Omental fat pad (tissue), 3 donors: ENCODE measurements at regions not wholly inside any gene's neighbourhood (a gene's known extent, or its start where the extent isn't known, plus 50 kb on each side); places are given as distances from the start of the nearest gene placed in this dataset.

Source experiments
- ATAC-seq: fragments of 150-250 bp; one replicate; pipeline ENCODE4 v1.9.1; 2016; ENCODE audit warnings: mild to moderate bottlenecking, moderate library complexity; ENCODE audit not compliant: low FRiP score
- DNase-seq: peaks from one replicate; pipeline ENCODE4 v3.0.0-alpha.2; 2019; ENCODE audit warnings: low spot score
- TF ChIP-seq, protein P1 (sequence below), 3 donors: fragments of 450-650 bp; IDR thresholded peaks; one replicate each; pipeline ENCODE4 v1.5.1; 2016 to 2017; ENCODE audit warnings: antibody characterized with exemption in 3 of 3, mild to moderate bottlenecking in 3 of 3, moderate library complexity in 2 of 3

DNA sequence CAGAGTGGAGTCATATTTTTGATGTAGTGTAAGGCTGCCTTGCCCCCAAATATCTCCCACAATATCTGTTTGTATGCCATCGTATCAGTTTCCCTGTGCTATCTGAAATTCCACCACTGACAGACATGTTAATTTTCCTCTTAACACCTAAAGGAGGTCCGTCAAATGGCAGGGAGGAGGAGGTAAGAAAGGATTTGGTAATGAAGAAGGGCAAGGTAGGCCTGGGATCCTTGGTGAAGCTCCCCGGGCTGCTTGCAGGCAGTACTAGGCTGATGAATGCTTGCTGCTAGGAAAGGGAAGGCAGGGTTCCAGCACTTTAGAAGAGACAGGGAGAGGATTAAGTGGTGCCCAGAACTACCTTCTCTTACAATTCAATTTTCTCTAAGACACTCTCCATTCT is 402.4 kb upstream of the ZP4 start:
- no peak for ATAC-seq
- TF ChIP-seq, protein P1, sequence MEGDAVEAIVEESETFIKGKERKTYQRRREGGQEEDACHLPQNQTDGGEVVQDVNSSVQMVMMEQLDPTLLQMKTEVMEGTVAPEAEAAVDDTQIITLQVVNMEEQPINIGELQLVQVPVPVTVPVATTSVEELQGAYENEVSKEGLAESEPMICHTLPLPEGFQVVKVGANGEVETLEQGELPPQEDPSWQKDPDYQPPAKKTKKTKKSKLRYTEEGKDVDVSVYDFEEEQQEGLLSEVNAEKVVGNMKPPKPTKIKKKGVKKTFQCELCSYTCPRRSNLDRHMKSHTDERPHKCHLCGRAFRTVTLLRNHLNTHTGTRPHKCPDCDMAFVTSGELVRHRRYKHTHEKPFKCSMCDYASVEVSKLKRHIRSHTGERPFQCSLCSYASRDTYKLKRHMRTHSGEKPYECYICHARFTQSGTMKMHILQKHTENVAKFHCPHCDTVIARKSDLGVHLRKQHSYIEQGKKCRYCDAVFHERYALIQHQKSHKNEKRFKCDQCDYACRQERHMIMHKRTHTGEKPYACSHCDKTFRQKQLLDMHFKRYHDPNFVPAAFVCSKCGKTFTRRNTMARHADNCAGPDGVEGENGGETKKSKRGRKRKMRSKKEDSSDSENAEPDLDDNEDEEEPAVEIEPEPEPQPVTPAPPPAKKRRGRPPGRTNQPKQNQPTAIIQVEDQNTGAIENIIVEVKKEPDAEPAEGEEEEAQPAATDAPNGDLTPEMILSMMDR (IDR thresholded peaks at IDR 0.05), result no peak
- no peak for DNase-seq

DNA sequence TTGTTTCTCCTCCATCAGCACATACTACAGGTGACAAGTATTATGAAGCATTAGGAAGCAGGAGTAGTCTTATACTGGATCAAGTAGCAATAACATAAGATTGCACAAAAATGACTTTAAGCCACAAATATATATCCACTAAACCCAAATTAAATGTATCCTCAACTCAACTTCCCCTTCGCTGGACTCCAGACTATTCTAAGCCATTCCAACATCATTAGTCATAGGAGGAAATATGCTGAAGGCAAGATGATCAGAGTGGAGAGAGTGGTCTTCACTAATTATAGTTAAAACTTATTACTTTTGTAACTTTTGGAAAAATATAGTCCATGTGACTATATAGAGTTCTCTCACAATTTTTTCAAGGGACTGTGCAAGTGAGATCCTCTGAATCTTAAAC is 390.7 kb upstream of the ZP4 start:
- no peak for DNase-seq
- ATAC-seq, result no peak
- TF ChIP-seq, protein P1 (IDR thresholded peaks at IDR 0.05), result no peak

DNA sequence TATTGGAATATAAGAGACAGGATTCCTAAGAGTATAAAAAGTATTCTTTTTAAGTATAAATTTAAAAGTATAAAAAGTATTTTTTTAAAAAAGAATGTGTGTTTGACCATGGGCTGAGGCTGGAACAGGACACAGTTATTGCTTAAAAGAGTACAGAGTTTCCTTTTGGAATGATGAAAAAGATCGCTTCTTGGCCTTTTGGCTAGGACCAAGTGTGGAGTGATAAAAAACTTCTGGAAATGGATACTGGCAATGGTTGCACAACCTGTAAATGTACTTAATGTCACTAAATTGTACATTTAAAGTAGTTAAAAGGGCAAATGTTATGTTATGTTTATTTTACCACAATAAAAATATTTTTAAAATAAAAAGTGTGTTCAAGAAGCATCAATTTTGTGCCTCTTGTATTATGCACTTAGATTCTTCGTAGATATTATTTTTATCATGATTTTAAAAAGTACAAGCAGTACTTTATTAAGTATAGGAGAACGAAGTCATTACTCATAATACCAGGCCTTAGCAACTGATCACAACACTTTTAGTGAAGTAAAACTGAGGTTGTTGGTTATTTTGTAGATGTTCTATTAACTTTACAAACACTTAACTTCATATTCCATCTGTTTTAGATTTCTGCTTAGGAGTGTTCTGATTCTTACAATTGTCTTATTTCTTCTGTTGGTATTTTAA is 389.1 kb upstream of the ZP4 start:
- TF ChIP-seq, protein P1 (IDR thresholded peaks at IDR 0.05), result no peak
- ATAC-seq (no peak), DNase-seq (no peak)

DNA sequence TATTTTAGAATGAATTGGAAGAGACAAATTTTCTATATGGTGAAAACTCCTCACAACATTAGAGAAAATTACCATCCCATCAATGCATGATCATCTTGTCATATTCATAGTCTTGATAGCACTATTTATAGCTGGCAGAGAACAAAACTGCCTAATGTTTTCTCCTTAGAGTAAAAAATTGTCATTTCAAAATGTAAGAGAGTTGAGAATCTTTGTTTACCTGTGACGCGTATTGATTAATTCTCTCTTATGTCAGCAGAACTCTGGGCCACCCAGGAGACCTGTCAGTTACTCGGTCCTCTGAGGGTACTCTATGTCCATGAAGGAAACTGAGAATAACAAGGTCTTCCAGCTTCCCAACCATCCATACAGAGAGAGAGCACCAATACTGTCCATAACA is 381.4 kb upstream of the ZP4 start:
- DNase-seq, result no peak
- ATAC-seq, result no peak
- TF ChIP-seq, protein P1 (IDR thresholded peaks at IDR 0.05), result no peak

DNA sequence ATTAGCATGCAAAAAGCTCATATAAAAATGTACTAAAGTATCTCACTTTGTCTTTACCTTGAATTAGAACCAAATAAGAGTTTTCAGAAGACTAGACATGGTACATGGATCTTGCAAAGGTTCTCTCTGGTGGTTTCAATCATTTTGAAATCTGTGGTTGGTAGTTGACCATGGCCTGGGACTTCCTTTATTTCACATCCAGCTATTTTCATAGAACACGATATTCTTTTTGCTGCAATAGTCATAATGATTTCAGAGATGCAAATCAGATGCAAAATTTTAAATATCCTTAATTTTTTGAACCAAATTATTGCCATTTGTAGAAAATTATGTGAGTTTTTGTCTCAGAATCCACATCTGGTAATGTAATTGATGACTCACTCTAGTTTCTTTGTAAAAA is 375.1 kb upstream of the ZP4 start:
- ATAC-seq (no peak), DNase-seq (no peak)
- TF ChIP-seq, protein P1 (IDR thresholded peaks at IDR 0.05), result no peak

DNA sequence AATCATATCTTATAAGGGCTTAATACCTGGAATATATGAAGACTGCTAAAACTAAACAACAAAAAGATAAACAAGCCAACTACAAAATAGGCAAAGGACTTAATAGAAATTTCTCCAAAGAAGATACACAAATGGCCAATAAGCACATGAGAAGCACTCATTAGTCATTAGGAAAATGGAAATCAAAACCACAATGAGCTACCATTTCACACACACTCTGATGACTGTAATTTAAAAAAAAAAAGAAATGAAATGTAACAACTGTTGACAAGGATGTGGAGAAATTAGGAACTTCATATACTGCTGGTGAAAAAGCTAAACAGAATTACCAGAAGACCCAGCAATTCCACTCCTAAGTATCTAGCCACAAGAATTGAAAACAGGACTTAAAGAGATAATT is 374.2 kb upstream of the ZP4 start:
- ATAC-seq (no peak), DNase-seq (no peak)
- TF ChIP-seq, protein P1 (IDR thresholded peaks at IDR 0.05), result no peak

DNA sequence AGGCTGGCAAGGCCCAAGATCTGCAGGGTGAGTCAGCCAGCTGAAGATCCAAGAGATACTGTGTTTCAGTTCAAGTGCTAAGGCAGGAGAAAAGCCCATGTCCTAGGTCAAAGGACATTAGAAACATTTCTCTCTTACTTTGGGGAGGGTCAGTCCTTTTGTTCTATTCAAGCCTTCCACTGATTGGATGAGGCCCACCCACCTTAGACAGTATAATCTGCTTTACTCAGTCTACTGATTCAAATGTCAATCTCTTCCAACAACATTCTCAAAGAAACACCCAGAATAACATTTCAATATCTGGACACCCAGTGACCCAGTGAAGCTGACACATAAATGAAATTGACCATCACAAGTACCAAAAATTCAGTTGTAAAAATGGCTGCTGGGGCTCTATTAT is 367.8 kb upstream of the ZP4 start:
- TF ChIP-seq, protein P1 (IDR thresholded peaks at IDR 0.05), result no peak
- ATAC-seq, result no peak
- DNase-seq, result no peak
